Endodermal cell (in vitro differentiated cells): ENCODE measurements at regions not wholly inside any gene's neighbourhood (a gene's known extent, or its start where the extent isn't known, plus 50 kb on each side); places are given as distances from the start of the nearest gene placed in this dataset.

Experiments used
- DNase-seq: peaks from one replicate; pipeline ENCODE4 v3.0.0-alpha.2; 2017
- H3K27ac ChIP-seq: 2 replicates; pipeline ENCODE4 v1.5.1; 2013; ENCODE audit warnings: mild to moderate bottlenecking, low read depth, low read length, moderate library complexity
- H3K27me3 ChIP-seq: 2 replicates; pipeline ENCODE4 v1.6.1; 2013; ENCODE audit warnings: mild to moderate bottlenecking, low read length, moderate library complexity; ENCODE audit not compliant: insufficient read depth, control insufficient read depth, poor library complexity, severe bottlenecking
- H3K36me3 ChIP-seq: 2 replicates; pipeline ENCODE4 v1.7.0; 2013; ENCODE audit warnings: mild to moderate bottlenecking, low read length, moderate library complexity; ENCODE audit not compliant: control insufficient read depth, insufficient read depth
- H3K4me1 ChIP-seq: one replicate; pipeline ENCODE4 v1.7.0; 2013; ENCODE audit warnings: low read length; ENCODE audit not compliant: control insufficient read depth, insufficient read depth
- H3K4me3 ChIP-seq: 2 replicates; pipeline ENCODE4 v1.5.1; 2013; ENCODE audit warnings: mild to moderate bottlenecking, low read length, moderate library complexity
- H3K9ac ChIP-seq: 2 replicates; pipeline ENCODE4 v1.6.1; 2013; ENCODE audit warnings: mild to moderate bottlenecking, low read length, moderate library complexity; ENCODE audit not compliant: poor library complexity, severe bottlenecking; ENCODE audit errors: extremely low read depth
- H3K9me3 ChIP-seq: 2 replicates; pipeline ENCODE4 v1.6.1; 2013; ENCODE audit warnings: mild to moderate bottlenecking, low read length, moderate library complexity; ENCODE audit not compliant: control insufficient read depth
- H3K27ac Mint-ChIP-seq: 2 replicates; pipeline ENCODE4 v1.8.0; 2020; ENCODE audit warnings: mixed read lengths
- H3K27me3 Mint-ChIP-seq: 2 replicates; pipeline ENCODE4 v1.8.0; 2021; ENCODE audit warnings: mild to moderate bottlenecking, mixed read lengths; ENCODE audit not compliant: insufficient read depth
- H3K36me3 Mint-ChIP-seq: 2 replicates; pipeline ENCODE4 v1.8.0; 2020; ENCODE audit warnings: low read depth, mixed read lengths
- H3K4me1 Mint-ChIP-seq: 2 replicates; pipeline ENCODE4 v1.8.0; 2020; ENCODE audit warnings: mixed read lengths
- H3K4me3 Mint-ChIP-seq: 2 replicates; pipeline ENCODE4 v1.8.0; 2020; ENCODE audit warnings: mild to moderate bottlenecking, moderate library complexity, mixed read lengths
- H3K9me3 Mint-ChIP-seq: 2 replicates; pipeline ENCODE4 v1.8.0; 2020; ENCODE audit warnings: mild to moderate bottlenecking, mixed read lengths
- CTCF ChIP-seq: fragments of 200-600 bp; sonication (generic); conservative IDR thresholded peaks from 2 replicates; pipeline ENCODE4 v1.5.0; 2021; ENCODE audit warnings: antibody characterized with exemption, mild to moderate bottlenecking
- WGBS, 2 experiments: methylation state at CpG; one replicate each; pipeline versions ENCODE4 v1.1.5 to v1.1.7; 2013; ENCODE audit warnings: missing lambda C conversion rate in 2 of 2, mixed read lengths in 1 of 2; ENCODE audit not compliant: insufficient coverage in 1 of 2, insufficient read length in 1 of 2; 5-methylcytosine and 5-hydroxymethylcytosine counted together

GRCh38 chr5:38650540-38650939 is 94.1 kb upstream of the LIFR start:
- no peaks in the 10 kb centered on the region for H3K9me3 Mint-ChIP-seq
- H3K27ac Mint-ChIP-seq = no peak overlapping the region
- Histone ChIP-seq H3K9me3 (no peaks in the 10 kb centered on the region), H3K4me1 (peaks cover 6% of the 10 kb centered on the region), H3K27me3 (no peaks in the 10 kb centered on the region), H3K9ac (no peak overlapping the region), H3K4me3 (no peak overlapping the region), H3K27ac (no peak overlapping the region), H3K36me3 (no peaks in the 10 kb centered on the region)
- peak; percentile 62 for DNase-seq
- 63% methylated on average over 7 of the region's 7 CpGs; no CpG with 5 or more reads in 1 of the 2 experiments for WGBS, 2 experiments
- no peaks in the 10 kb centered on the region for H3K36me3 Mint-ChIP-seq
- TF ChIP-seq CTCF = no peak
- H3K4me1 Mint-ChIP-seq = peaks cover 16% of the 10 kb centered on the region
- H3K27me3 Mint-ChIP-seq = no peaks in the 10 kb centered on the region
- no peak overlapping the region for H3K4me3 Mint-ChIP-seq

- Mint-ChIP-seq H3K27me3 (no peaks in the 10 kb centered on the region), H3K4me1 (peaks cover 16% of the 10 kb centered on the region), H3K4me3 (no peak overlapping the region), H3K27ac (no peak overlapping the region), H3K36me3 (no peaks in the 10 kb centered on the region), H3K9me3 (no peaks in the 10 kb centered on the region)
- Histone ChIP-seq H3K9me3 (no peaks in the 10 kb centered on the region), H3K27ac (no peak overlapping the region), H3K36me3 (no peaks in the 10 kb centered on the region), H3K4me3 (no peak overlapping the region), H3K27me3 (no peaks in the 10 kb centered on the region), H3K4me1 (peaks cover 6% of the 10 kb centered on the region), H3K9ac (no peak overlapping the region)
- 92 to 95% methylated on average over 4 to 8 of the region's 8 CpGs for WGBS, 2 experiments
- no peak for TF ChIP-seq CTCF
- DNase-seq = no peak
Observed at GRCh38 chr5:38650946-38651345, 94.5 kb upstream of the LIFR start.

- Histone ChIP-seq H3K36me3 (no peaks in the 10 kb centered on the region), H3K4me3 (no peak overlapping the region), H3K4me1 (peaks cover 6% of the 10 kb centered on the region), H3K9ac (no peak overlapping the region), H3K9me3 (no peaks in the 10 kb centered on the region), H3K27ac (no peak overlapping the region), H3K27me3 (no peaks in the 10 kb centered on the region)
- TF ChIP-seq CTCF = no peak
- no peak overlapping the region for H3K27ac Mint-ChIP-seq
- no peaks in the 10 kb centered on the region for H3K36me3 Mint-ChIP-seq
- H3K4me1 Mint-ChIP-seq = peaks cover 16% of the 10 kb centered on the region
- DNase-seq = no peak
- H3K9me3 Mint-ChIP-seq = no peaks in the 10 kb centered on the region
- no peak overlapping the region for H3K4me3 Mint-ChIP-seq
- 94 to 98% methylated on average over 5 to 6 of the region's 6 CpGs for WGBS, 2 experiments
- no peaks in the 10 kb centered on the region for H3K27me3 Mint-ChIP-seq
Observed at GRCh38 chr5:38651806-38652205, 95.4 kb upstream of the LIFR start.
